ENCODE measurements at regions not wholly inside any gene's neighbourhood (a gene's known extent, or its start where the extent isn't known, plus 50 kb on each side); places are given as distances from the start of the nearest gene placed in this dataset.

DNA sequence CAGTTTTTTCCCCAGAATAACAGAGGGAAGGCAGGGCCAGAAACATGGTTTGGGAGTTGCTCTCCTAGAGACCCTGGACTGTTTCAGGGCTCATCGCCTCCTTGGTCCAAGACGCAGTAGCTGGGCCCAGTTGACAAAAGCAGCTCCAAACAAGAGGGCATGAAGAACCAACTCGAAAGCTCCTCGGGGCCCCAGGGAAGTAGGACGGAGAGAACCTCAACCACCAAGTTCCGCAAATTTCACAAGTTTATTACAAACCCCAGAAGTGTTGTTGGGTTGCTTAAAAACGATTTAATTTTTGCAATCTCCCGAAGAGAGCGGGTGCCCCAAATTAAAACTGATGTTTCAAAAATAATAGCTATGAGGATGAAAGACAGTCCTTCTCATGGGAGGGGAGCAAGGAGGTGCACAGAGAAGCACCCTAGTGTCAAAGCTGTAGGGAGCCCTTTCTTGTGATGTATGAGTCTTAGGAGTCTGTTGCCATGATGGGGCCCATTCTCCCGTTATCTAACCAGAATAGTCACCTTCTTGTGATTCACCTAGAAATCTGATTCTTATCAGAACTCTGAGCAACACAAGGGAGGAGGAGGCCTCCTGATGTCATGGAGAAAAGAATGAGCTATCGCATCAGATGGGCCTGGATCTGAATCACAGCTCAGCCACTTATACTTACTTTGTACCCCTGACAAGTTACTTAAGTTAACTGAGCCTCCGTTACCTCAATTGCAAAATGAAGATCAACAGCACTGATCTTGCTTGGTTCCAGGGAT lies 165.7 kb upstream of the IRF2BP2 start:
- TF ChIP-seq CTCF (IDR thresholded peaks at IDR 0.05), result no peak
- no peak for TF ChIP-seq POLR2A (IDR thresholded peaks at IDR 0.05)
